IPS DF 4.7 (cell line): ENCODE measurements at regions not wholly inside any gene's neighbourhood (a gene's known extent, or its start where the extent isn't known, plus 50 kb on each side); places are given as distances from the start of the nearest gene placed in this dataset.

Experiments
- DNase-seq: peaks from one replicate; pipeline ENCODE4 v3.0.0-alpha.2; 2013; ENCODE audit warnings: low spot score; ENCODE audit errors: extremely low read depth

DNA sequence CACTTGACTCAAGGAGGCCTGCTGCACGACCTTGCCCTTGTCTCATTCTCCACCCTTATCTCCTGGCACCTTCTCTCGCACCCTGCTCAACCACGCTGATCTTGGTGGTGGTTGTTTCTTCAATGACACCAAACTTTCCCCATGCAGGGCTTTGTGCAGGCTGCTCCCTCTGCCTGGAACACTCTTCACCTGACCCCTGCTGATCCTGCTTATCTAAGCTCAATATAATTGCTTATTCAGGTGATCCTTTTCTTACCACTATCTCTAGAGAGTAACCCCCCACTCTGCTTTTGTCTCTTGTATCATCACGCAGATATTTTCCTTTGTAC is 604.4 kb downstream of the BUD13 start:
- DNase-seq = no peak

DNA sequence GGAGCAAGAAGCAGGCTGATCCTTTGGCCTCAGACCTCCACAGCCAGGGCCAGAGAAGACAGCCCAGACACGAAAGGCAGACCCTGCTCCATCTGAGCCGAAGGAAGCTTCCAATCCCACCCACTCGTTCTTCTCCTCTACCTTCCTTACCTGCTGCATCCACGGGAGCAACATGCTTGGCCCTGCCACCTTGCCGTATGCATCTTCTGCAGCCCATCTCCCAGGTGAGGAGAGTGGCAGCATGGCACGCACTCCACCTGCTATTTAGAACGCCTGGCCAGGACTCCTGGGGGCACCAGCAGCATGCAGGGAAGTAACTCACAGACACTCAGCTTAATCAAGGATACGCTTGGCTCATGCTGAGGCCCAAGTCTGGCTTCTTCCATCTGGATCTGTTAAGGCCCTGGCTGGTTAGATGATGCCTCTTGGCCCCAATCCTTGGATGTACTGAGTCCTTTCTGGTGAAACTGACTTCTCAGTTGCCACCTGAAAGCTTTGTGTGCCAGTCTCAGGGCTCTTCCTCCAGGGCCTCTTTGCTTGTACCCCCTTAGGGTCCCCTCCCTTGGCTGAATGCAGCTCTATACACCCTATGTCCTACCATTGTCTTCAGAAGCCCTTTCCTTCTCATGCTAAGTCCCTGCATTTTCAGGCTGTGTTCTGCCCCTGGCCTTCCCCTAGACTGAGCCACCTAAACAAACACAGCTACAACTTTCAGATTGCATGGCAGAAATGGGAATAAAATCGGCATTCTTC is 604.9 kb downstream of the BUD13 start:
- DNase-seq = no peak

DNA sequence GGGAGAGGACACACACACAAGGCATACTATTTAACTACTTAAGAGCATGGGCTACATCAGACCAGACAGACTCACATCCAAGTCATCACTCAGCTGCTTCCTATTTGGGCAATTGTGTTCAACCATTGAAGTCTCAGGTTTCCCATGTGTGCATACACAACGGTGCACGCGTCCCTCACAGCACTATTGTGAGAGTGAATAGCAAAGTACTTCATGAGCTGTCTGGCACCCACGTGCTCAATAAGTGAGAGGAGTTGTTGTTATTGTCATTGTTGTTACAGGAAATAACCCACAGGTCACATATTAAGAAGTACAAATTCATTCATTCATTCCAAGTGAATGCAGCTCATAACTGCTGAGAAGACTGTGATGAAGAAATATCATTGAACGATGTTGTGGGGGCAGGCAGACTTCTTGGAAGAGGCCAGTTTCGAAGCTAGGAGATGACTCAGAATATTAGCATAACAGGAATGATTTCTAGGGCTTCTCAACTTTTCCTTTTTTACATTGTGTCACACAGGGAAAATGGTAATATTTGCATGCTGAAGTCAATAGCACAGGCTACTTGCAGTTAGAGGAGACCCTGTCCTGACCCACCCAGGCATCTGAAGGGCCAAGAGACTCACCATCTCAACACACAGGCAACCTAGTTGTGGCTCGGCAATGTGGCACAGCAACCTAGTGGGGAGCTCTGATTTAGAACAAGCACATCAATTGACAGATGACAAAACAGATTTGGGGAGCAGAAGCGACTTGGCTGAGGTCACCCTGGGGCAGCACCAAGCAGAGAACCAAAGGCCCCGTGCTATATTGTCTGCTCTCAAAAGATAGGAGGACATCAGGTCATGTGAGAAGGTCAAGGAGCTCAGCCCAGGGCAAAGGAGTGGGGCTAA is 606.0 kb downstream of the BUD13 start:
- DNase-seq = no peak

DNA sequence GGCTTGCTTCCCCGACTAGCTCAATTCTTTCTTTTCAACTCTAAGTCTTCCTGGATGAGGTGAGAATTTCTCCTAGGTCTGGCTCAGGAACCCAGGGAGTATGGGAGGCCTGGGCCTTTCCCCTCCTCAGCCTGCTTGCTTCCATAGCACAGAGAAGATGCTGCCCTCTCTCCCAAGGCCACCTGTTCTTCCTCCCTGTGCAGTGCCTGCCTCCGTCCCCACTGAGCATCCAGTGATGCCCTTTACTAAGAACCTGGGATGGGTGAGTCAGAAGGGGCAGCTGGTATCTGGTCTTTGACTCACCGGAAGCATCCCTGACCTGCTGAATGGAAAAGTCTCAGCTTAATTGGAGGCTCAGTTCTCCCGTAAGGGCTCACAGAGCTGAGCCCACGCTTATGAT is 607.9 kb downstream of the BUD13 start:
- no peak for DNase-seq

DNA sequence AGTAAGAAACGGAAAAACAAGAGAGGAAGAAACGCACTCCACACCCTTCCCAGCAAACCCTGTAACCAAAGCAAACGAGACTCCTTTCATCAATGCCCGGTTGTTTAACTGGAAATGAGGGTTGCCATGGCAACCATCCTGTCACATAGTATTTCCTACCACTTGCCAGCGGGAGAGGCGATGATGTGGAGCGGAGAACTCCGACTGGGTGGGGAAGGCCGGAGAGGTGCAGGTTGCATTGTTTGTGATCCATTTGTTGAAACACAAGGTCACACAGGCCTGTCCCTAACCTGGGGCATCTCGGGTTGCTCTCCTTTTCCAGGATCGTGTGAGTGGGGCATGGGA is 609.9 kb downstream of the BUD13 start:
- no peak for DNase-seq

DNA sequence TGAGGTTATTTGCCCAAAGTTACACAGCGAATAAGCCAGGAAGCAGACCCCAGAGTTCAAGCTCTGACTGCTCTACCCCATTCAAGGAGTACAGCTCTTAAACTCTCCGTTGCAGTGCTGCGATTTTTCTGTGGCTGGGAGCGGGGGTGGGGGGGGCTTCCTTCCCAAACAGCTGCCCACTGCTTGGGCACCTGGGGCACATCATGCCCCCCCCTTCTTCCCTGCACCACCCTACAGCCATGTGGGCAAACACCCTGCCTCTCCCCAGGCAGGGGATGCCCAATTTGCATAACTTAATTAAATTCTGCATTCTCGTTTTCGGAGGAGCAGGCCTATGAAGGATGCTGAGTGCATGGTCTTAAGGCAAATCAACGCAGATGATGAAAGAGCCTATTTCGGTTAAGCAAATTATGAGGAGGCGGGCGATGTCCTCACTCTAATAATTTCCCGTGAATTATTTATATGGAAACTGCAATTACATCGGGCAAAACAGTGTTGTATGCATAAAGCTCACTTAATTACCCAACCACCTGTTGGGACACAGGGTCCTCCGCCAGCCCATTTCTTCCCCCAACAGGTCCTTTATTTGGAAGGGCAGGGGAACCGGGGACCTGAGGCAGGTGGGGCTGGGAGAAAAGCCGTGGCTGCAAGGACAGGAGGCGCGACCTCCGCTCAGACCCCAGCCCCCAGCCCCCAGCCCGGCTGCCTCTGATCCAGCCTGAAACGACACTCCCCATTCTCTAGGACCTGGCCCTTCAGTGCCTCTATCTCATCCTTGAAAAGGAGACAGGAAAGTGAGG is 610.5 kb downstream of the BUD13 start:
- no peak for DNase-seq

DNA sequence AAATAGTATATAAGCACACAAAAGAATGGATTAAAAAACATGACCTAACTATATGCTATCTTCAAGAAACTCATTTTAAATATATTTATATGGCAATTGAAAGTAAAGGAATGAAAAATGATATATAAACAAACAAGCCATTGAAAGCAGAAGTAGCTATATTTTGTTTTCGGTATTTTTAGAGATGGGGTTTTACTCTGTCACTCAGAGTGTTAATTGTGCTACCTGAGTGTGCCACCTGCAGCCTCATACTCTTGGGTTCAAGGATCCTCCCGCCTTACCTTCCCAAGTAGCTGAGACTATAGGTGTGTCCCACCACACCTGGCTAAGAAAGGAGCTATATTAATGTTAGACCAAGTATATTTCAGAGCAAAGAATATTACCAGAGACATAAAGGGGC is 624.1 kb downstream of the BUD13 start:
- DNase-seq = no peak

DNA sequence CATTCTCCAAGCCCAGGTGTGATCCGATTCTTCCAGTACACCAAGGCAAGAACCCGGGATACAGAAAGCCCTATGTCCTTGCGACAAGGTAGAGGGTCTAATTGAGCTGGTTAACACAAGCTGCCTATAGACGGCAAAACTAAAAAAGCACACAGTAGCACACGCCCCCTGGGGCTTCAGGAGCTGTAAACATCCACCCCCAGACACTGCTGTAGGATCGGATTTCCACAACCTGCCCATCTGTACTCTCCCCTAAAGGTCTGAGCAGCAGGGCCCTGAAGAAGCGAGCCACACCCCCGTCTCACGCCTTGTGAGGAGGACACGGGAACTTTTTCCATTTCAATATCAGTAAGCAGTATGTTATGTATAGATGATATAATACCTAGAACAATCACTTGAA is 624.7 kb downstream of the BUD13 start:
- no peak for DNase-seq

DNA sequence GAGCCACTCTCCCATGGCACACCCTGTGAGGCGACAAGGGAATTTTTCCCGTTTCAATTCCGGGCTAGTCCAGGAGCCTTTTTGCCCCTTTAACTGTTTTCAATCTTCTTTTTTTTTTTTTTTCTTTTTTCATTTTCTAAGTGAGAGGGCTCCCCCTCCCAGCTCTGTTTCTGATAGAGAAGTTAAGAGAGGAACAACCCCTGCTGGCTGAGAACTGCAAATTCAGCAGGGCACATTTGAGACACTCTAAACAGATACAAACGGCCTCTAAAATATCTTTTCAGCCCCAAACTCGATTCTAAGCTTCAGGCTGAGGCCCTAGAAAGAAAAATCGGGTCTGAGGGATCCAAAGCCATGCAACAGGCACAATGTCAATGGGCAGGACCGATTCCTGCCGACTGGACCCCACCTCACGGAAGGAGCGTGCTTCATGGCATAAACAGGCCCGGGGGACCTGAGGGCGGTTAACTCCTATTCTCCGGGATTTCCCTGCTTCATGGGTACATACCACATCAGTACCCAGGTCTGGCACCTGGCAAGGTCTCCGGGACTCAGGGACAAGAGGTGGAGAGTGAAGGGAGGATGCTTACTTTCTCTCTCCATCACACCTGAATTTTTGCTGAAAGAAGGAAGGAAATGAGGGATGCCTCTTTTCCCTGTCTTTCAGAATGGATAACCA is 627.5 kb downstream of the BUD13 start:
- no peak for DNase-seq

DNA sequence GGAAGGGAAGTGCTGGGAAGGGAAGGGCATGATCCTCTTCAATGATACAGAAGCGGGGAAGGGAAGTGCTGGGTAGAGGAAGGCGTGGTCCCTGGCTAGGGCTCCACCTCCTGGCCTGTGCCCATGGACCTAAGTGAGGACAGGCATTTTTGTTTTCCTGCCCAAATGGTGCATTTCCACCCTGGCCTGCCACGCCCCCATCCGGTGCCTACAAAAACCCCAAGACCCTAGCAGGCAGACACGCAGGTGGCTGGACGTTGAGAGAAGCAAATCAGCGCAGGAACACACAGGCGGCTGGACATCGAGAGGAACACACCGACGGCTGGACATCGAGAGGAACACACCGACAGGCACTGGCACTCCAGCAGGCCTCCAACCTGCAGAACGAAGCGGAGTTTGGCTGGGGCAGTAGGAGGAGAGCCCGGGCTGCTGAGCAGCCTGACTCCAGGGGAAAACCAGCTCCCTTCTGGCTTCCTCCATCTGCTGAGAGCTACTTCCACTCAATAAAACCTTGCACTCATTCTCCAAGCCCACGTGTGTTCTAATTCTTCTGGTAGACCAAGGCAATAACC is 628.3 kb downstream of the BUD13 start:
- no peak for DNase-seq

DNA sequence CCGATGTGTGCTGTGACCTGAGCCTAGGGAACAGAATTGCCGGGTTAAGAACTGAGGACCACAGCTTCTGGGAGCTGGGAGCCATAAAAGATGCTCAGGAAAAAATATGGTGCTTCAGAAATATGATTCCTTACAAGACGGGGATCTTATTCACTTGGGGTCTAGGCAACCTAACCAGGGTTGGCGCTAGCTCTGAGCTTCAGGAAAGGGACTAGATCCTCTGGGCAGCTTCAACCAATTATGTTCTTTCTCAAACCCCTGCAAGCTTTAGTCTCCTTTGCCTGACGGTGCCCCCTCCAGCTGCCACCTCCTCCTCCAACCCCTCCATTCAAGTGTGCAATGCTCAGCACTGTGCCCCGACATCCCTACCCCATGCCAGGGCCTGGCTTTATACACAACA is 634.1 kb upstream of the CADM1 start:
- DNase-seq = no peak

DNA sequence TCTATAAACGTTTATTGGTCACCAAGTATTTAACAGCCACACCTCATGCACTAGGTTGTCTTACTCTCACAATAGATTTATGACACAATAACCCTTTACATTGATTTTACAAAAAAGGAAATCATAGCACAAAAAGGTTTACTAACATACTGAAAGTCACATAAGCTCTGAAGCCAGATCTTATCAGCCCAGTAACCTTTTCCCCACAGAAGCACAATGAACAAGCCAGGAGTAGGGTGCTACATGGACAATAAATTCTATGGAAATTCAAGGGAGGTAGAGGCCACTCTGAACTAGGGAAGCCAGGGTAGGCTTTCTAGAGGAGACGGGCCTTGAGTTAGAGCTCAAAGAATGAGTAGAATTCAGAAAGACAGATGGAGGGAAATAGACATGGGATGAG is 633.5 kb upstream of the CADM1 start:
- DNase-seq = no peak

DNA sequence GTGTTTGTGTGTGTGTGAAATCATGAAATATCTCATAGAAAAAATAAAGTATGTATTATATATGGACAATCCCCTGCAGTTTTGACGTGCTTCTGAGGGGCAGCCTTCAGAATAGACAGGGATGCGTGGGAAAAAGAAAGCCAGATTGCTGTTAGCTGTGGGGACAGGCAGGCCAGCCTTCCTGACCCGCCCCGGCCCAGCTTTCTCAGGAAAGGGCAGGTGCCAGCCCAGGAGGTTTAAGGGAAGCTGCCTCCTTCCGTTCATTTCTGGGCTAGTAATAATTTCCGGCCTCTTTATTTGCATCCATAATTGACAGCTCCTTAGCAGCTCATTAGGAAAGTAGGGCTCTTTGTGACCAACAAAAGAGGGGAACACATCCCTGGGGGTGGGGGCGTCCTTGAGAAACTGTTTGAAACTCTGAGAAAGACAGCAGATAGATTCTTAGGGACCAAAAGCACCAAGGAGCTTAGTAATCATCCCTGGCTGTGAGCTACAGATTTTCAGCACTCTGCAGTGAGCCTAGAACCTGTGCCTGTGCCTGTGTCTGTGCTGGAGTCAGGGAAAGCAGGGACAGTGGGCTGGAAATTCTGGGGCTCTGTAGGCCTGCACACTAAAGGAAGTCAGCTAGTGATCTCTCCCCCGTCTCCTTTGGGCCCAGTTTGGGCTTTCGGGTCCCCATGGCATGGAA is 632.9 kb upstream of the CADM1 start:
- DNase-seq = no peak

DNA sequence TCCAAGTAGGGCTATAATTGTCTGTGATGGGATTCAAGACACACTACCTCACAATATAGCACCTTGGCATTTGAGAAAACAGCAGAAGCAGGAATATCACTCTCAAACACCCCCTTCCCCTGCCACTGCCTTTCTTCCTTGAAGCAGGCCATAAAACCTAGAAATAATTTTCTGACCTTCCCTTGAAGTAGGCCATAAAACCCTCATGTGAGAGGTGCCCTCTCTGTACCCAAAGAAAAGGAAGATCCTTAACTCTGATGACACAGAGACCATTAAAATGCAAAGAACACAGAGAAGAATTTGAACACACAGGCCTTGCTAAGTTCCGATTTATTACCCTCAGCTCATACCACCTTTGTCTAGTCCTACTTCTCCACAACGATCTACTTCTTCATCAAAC is 631.7 kb upstream of the CADM1 start:
- no peak for DNase-seq

DNA sequence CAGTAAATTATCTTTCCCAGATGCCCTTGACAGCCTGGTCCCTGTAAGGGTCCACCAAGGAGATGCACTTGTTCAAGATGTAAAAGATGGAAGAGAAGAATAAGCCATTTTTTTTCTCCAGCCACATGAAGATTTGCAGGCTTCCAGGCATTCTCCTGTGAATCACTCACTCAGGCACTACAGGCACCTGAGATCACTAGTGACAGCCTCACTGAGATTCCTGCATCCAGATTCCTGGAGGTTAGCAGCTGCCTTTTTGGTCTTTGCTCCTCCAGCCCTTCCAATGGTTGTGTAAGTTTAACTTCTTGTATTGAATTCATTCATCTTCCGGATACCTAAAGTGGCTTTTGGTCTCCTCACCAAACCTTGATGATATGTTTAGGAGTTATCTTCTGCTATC is 630.2 kb upstream of the CADM1 start:
- no peak for DNase-seq

DNA sequence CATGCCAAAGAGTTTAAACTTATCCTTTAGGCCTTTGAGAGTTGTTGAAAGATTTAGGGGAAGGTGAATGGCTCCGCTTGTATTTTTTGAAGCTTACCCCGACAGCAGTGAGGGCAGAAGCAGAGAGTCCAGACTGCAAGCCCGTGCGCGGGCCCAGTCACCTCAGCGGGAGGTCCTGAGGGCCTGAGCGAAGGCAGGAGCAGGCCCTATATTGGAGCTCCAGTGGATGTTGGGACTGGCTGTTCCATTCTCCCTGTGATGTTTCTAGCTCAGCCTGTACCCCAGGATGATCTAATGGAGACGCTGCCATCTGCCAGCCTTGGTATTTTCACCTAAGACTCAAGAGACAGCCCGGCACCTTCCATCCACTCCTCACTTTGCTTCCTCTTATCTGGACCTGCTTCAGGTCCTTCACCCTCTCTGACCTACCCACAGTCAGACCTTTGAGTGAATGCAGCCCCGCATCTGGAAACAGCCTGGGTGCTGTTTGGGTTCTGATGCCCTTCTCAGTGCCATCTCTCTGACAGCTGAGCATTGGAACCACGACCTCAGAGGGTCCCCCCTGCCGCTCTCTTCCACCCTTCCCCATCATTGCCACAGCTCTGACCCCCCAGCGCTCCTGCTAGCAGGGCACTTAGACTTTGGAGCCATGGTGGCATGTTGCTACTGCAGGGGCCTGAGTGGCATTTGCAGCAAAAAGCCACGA is 628.2 kb upstream of the CADM1 start:
- no peak for DNase-seq

DNA sequence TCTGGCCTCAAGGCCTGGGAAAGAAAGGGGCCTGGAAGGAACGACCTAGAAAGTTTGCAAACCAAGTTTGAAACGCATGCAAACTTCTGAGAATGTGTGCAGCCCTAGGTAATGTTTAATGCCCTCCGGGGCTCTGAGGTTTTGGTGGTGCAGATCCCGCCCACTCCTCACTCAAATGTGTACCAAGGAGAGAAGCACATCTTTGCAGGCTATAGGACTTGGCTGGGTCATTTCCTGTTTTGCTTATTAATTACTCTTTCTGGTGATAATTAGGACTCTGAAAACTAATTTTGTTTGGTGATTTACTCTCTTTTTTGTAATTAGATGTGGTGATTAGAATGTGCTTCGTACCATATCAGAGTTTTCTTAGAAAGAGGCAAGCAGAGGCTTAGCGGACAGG is 625.9 kb upstream of the CADM1 start:
- DNase-seq = no peak

DNA sequence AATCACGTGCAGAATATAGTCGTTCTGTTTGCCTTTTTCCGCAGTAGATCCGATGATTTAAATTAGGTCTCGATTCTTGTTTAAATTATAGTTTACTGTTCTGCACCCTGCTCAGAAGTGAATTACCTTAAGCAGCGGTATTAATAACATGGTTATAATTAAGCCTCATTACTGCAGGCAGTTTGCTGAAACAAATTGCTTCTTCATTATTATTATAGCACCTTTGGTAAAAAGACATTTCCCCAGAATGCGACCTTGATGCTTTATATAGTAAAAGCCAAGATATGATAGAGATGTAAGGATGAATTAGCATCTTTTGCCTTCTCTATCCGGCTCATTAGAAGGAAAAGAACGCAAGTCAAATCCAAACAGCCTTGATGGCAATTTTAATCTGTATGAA is 625.2 kb upstream of the CADM1 start:
- no peak for DNase-seq

DNA sequence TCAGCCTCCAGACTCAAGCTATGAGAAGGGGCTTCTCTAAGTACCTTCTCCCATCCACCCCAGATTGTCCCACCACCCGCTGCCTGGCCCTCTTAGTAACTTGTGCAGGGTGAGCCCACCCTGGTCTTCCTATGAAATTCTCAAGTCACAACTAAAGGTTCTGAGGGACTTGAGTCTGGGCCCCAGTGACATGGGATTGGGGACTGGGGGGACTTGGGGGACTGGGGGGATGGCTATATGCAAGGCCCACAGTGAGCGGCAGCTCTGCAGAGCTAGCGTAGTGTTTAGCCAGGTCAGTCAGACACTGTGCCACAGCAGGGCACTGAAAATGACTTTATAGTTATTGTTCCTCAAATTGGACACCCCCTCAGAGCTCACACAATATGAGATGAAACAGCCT is 622.3 kb upstream of the CADM1 start:
- no peak for DNase-seq
